CD4-positive, alpha-beta T cell treated with Interleukin-10 for 1 hour (primary cell): ENCODE measurements at regions not wholly inside any gene's neighbourhood (a gene's known extent, or its start where the extent isn't known, plus 50 kb on each side); places are given as distances from the start of the nearest gene placed in this dataset.
"Not testable (repeated sequence)": the region's sequence is repeated elsewhere in the genome, so short reads cannot be mapped to it uniquely, and the experiment has no call there.

Source experiments
- DNase-seq: peaks from one replicate; pipeline ENCODE4 v3.0.0-alpha.2; 2020

DNA sequence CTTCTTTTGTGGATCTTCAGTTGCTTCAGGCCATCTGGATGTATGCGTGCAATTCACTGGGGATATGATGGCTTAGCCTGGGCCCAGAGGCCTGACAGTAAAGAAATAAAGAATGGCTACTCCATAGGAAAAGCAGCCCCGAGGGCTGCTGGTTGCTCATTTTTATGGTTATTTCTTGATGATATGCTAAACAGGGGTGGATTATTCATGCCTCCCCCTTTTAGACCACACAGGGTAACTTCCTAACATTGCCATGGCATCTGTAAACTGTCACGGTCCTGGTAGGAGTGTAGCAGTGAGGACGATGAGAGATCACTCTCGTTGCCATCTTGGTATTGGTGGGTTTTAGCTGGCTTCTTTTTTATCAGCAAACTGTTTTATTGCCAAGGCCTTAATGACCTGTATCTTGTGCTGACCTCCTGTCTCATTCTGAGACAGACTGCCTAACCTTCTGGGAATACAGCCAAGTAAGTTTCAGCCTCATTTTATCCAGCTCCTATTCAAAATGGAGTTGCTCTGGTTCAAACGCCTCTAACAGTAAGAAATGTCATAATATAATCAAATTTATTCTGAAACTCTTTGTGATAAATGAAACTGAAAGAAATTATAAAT, 60.5 kb downstream of the DSEL start:
- DNase-seq = no peak

DNA sequence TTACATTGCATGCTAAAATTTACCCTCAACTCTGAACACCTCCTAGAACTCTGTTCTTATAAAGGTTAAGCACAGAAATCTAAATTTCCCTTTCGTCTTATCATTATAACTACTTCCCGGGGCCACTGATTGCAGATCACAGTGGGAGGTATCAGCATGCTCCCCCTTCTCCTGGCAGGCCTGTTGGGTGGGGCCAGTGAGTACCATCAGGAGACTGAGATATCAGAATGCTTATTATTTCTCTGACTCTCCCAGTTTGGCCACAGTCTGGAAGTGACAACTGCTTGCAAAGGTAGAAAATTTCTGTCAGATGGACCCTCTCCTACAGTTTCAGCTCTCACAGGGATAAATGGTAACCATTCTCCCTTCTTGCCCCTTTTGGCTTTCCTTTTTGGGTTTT, 62.6 kb downstream of the DSEL start:
- no peak for DNase-seq

DNA sequence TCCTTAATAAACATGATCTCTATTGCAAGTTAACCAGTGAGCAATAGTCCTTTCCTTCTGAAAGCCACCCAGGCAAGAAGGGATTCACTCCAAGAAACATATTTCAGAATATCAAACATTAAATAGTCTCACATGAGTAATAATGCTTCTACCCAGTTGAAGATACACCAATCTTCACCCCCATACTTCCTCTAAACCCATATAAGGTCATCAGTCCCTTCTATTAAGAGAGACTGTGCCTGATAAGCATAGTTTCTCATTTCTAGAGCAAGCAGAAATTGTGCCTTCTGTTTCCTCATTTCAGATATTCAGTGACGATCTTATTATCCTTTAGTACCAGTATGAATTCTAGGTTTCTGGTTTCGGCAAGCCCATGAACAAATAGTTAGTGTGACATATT, 64.6 kb downstream of the DSEL start:
- no peak for DNase-seq

DNA sequence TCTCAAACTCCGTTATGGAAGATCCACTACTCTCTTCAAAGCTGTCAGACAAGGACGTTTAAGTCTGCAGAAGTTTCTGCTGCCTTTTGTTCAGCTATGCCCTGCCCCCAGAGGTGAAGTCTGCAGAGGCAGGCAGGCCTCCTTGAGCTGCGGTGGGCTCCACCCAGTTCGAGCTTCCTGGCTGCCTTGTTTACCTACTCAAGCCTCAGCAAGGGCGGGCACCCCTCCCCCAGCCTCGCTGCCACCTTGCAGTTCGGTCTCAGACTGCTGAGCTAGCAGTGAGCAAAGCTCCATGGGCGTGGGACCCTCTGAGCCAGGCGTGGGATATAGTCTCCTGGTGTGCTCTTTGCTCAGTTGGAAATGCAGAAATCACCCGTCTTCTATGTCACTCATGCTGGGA, 65.4 kb downstream of the DSEL start:
- DNase-seq = peak; percentile 31

DNA sequence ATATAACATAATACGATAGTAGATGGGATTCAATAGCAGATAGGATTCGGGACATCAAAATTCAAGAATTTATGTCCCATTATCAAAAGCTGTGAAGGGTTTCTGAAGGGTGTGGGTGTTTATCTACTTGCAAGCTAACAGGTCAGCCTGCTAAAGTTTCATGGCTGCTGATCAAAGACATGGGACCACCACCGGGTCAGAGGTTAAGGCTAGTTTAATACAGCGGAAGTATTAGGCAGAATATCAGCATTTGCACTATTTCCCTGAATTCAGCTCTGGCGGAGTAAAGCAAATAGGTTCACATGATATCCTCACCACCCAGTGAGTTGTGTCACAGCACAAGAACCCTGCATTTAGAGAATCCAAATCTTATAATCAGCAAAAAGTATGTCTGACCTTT, 82.5 kb downstream of the DSEL start:
- DNase-seq = no peak

DNA sequence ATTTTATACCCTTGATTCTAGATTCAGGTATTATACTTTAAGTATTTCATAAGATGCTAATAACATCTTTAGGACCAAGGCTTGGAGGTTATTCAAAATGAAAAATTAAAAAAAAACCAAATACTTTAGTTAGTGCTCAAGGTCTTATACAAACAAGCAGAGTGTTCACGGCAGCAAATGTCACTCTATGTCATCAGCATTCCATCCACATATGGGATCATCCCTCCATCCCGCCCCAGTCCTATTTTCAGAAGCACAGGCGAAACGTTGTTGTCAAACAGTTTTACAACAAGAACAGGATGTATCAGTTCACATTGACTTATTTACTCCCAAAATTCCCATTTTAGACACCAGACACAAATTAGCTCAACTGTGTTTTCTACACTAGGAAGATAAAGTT, 83.7 kb downstream of the DSEL start:
- DNase-seq = no peak

DNA sequence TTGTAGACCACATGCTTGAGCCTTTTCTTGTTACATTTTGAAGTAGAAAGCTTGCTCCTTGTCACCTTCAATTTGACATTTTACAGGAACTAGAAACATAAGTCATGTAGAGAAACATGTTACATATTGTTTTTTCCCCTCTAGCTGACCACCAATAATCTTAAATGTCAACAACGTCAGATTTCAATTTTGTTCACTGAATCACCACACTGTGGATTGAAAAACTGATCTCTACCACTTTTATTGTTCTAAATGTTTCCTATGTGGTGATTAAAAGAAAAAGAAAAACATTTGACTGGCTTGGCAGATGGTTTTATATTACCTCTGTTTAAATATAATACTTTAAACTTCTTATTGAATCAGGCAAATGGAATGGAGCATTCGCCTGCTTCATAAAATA, 87.7 kb downstream of the DSEL start:
- DNase-seq = no peak

DNA sequence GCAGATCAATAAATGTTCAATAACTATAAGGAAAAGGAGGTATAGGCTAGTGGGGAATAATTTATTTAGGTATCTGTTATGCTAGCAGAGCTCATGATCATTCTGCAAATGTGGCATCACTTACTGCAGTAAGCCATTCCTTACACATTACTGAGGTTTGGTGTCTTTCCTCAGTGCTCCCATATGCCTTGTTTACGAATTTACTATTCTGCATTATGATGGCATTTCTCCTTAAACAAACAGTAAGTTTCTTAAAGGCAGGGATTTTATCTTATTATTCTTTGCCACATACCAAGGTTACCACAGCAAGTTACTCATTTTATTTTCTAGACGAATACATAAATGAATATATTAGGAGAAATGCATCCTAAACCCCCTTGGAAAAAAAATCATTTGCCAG, 88.4 kb downstream of the DSEL start:
- no peak for DNase-seq

DNA sequence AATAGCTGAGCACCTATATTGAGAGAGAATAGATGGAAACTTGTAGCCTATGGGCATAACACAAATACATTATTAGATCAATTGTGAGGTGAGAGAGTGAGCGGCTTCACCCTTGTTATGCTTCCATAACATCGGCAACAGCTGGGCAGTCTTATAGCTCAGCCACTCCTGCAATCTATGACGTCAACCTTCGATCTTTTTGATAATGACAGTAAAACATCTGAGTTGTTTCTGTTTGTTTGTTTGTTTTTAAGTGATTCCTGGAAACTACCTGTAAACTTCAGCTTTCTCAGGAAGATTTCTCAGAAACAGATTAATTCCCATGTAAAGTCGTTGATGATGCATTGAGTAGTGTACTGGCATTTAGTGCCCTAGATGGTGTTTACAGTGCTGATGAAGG, 90.0 kb downstream of the DSEL start:
- no peak for DNase-seq

DNA sequence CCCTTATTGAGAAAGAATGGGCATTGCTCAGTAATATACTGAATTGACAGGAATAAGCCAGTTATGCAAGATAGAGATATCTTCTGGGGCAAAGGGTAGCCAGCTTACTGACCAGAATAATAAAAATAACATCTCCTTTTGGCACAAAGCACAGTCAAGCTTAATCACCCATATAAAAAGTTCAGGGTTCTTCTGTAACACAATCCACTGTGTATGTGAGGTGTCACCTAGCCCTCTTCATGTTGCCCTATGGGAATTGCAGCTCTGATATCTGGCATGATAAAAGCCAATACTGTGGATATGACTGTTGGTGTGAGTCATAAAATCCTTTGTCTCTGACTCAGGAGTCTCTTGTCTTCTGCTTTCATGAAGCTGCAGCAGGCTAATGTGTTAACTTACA, 90.8 kb downstream of the DSEL start:
- no peak for DNase-seq

DNA sequence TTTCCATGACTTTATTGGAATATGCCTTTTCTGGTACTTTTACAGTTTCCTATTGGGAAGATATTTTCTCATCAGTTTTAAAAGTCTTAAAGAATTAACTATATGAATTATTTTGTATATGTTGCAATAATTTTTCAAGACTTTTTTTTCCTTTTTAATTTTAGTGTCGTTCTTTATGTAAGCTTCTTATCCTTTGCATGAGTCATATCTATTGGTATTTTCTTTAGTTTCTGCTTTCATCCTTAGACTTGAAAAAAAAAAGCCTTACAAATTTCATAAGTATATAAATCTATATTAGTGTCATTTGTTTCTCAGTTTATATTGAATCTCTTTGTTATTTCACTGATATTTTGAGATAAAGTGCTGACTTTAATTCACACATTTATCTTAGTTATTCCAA, 94.9 kb downstream of the DSEL start:
- DNase-seq = no peak

DNA sequence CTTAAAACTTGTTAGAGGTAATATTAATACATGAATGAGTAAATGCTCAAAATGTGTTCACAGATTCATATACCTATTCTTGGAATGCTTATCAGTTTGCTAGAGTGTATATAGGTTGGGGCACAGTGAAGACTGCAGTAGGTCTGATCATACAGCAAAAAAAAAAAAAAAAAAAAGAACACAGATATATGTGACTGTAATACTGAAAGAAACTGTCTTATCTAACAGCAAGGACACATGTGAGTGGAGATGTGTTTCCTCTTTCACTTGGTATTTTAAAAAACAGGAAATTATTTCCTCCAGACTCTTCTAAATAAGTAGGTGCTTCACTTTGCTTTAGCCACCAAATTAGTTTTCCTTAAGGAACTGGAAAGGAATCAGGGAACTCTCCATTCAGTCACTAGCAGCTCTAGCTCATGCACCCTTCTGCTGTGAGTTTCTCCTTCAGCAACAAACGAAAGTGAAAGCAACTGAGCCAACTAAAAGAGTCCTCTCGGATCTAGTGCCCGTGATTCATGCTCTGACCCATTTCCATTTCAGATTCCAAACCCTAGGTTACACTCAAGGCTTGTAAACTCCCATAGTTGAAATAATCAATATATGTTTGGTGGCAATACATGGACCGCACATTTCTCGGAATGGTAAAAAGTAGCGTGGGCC, 98.5 kb downstream of the DSEL start:
- peak; percentile 55 for DNase-seq

DNA sequence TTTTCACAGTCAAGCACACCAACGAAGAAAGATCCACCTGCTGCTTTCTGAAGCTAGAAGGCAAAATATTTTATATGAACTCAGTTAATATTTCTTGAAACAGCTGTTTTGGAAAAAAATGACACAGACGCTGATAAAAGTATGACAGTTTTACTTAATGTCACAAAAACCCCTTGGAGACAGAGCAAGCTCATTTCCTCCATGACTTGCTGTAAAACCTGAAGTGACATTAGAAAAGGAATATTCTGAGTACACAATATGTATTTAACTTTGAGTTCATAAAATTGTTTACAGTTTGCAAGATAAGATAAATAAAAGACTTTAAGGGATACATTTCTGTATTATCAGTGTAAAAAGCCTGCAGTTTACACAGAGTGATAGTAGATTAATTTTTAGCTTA, 105.4 kb downstream of the DSEL start:
- no peak for DNase-seq

DNA sequence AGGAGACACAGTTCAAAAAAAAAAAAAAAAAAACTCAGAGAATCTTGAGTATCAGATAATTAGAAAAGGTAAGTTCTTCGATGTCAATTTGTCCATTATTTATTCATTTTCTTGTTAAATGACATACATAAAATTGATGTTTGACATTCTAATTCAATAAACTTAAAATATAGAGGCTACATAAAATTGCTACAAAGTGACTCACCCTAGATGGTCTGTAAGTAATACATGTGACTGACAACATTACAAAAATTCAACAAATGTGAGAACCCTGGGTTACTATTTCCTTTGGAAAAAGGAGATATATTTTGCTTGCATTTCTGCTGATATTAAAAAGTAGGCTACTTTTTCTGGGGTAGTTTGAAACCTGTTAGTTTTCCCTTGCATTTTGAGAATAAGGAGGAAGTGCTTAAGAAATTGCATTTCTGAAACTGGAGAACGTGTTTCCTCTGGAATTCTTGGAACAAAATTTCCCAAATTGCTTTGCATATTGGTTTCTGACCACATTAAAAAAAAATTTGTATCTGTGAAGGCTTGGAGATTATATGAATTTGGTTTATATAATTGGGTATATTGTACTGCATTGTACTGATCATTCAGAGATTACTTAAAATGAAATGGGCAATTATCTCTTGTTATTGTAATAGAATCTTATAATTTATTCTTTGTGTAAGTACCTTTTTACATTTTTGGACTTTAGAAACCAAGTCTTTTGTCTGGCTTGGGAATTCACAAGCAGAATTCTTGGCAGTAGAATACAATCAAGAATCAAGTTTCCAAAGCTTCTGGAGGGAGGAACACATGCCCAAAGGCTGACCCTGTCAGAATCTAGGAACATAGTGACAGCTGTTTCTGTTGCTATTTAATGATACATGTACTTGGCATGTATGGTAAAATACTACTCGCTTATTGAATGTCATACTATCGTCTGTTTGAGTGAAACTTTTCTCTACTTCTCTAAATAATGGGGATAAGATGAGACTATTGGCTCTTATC, 106.1 kb downstream of the DSEL start:
- DNase-seq = no peak

DNA sequence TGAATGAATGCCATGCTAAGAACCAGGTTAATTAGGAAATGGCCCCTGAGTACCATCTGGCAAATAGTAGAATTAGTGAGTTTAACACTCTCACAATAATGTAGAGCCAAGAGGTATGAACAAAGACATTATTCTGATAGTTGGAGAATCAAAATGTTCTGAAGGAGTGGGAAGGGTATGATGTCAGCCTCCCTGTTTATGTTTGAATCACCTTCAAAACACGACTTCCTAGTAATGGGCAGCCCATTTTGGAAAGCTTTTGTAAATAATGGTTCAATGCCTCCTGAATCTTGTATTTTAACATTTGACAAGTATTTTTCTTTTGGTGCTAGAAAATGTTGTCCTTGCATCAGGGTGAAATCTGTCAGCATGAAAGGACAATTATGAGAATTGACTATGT, 108.3 kb downstream of the DSEL start:
- DNase-seq = no peak

DNA sequence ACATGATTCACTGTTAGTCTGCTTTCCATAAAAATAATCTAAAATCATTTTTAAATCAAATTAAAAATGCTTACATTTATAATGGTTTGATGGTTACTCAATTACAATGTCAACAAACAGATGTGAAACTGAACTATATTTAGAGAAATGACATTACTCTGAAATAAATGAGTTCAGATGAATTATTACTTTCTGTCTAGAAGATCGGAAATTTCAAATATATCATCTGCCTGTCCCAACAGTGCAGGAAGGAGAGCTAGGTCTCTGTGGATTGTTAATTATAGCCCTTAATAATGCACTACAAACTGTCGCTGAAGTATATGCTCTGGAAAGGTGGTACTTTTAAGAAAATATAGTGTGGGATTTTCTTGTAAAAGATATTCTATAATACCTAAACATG, 109.8 kb downstream of the DSEL start:
- DNase-seq = no peak

DNA sequence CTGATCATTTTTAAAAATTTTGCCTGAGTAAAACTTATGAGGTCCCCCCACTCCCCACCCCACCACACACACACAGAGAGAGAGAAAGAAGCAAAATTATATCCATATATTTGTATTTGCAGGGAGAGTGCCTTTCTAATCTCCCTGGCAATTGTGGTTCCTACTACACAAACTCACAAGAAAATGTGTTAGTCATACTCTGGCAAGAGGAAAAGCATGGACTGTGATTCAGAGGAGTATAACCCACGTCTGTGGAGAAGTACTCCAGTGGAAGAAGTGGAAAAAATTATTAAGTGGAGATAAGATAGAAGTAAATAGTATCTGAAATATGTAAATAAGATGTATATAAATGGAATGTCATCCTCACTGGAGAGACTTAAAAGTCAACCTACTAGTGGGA, 114.0 kb downstream of the DSEL start:
- no peak for DNase-seq

DNA sequence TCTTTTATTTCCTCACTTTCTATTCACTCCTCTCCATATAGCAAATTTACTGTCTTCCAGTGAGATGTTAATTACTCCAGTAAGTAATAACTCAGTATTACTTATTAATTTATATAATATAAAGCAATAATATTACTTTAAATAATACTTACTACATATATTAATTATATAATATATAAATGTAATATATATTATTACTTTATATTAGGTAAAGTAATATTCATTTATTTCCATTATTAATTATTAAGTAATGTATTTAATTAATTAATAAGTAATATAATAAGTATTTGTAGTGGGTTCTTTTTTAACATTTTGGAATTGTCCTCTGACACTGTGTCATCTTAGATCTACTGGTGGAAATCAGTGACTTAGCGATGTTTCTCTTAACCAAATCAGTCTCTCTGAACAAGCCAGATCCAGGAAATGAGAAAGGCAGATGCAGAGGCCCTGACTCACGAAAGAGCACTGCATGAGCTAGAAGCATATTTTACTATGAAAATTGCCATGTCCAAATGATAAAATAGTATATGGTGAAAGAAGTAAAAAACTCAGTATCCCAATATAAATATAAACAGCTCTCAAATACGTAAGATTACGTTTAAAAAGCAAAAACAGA, 115.9 kb downstream of the DSEL start:
- no peak for DNase-seq

DNA sequence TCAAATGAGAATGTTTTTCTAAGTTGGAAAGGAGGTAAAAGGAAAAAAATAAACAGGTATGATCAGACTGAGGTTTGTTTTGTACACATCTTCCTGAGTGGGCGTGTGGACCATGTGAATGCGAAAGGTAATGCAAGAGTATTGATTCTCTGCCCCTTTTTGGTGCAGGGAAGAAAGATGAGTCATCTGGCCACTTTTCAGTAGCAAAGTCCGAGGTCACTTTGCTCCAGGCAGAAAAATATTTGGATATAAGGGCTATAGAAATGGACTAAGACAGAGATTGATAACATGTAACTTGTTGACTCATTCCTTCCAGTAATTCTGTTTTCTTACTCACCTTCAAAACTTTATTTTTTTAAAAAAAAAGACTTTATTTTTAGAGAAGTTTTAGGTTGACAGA, 130.5 kb downstream of the DSEL start:
- no peak for DNase-seq

DNA sequence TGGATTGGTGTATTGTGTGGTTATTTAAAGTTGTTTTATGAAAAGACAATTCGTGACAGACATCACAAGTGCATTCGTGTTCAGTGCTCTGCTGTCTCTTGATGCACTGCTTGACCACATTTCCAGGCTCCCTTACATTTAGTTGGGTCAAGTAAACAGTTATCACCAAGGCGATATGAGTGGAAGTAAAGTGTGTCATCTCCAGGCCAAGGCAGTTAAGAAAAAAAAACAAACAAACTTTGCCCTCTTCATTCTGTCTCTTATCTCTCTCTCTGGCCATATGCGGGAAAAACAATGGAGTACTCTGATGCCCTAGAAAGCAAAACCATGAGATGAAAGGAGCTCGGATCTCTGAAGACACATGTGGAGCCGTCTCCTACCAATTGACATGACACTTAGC, 131.1 kb downstream of the DSEL start:
- DNase-seq = no peak

DNA sequence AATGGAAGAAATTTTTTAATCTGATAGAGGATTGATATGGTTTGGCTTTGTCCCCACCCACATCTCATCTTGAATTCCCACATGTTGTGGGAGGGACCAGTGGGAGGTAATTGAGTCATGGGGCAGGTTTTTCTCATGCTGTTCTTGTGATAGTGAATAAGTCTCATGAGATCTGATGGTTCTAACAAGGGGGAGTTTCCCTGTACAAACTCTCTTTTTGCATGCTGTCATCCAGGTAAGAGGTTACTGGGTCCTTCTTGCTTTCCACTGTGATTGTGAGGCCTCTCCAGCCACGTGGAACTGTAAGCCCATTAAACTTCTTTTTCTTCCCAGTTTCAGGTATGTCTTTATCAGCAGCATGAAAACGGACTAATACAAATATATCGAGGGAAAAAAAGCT, 132.5 kb downstream of the DSEL start:
- not testable (repeated sequence) for DNase-seq

DNA sequence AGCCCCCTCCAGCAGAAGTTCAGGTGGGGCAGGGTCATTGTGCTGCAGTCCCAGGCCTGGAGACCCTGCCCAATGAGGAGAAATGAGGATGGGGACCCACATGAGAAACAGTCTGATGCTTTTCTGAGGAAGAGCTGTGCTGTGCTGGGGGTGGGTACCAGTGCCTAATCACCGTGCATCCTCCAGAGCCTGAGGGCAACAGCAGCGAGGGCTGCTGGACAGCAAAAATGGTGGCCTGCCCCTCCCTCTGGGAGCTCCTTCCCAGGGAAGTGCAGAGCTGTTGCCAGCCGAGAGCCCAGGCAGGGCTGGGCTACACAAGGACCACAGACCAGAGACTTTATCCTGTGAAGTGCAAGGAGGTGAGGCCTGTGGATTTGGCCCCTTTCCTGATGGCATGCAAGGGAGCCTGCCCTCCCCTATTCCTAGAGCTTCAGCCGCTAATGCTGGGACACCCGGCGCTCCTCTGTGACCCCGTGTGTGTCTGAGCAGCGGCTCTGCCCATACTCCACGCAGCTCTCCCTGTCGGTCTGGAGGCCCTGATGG, 134.8 kb downstream of the DSEL start:
- no peak for DNase-seq

DNA sequence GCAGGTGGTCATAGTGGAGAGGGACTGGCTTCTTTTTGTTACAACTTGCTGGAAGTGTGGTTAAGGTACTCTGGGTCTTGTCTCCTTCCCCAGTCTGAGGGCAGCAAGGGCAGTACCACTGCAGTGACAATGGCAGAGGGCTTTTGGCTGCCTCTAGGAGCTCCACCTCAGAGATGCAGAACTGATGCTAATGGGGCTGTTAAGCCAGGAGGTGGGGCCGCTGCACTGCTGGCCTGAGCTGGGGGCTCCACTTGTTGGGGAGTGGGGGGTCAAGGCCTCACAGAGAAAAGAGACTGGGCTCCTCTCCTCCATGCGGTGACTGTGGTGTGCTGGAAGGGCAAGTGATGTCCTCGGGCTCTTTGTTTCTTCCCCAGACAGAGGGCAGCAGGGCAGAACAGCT, 135.7 kb downstream of the DSEL start:
- DNase-seq = no peak
